ENCODE measurements at regions not wholly inside any gene's neighbourhood (a gene's known extent, or its start where the extent isn't known, plus 50 kb on each side); places are given as distances from the start of the nearest gene placed in this dataset.

- Histone ChIP-seq H4K20me1 (ENCODE audit: low read depth, low read length) (no peaks in the 10 kb centered on the region), H3K36me3 (ENCODE audit: low read length) (no peaks in the 10 kb centered on the region), H3K27me3 (ENCODE audit: low read length) (no peaks in the 10 kb centered on the region), H3F3A (ENCODE audit: insufficient read depth) (no peaks in the 10 kb centered on the region), H3K27ac (ENCODE audit: low read depth, low read length) (no peak overlapping the region), H3K9me3 (ENCODE audit: insufficient read depth, low read length) (no peaks in the 10 kb centered on the region), H3K4me3 (ENCODE audit: insufficient read depth, low read length, poor library complexity, severe bottlenecking) (no peak overlapping the region), H3K9ac (ENCODE audit: low read length) (no peak overlapping the region), H2AFZ (ENCODE audit: low read depth, low read length, severe bottlenecking) (no peak overlapping the region), H3K4me2 (ENCODE audit: low read depth, low read length, poor library complexity, severe bottlenecking) (no peak overlapping the region), H3K9me2 (replicated peaks; ENCODE audit: insufficient read depth, low read length) (no peaks in the 10 kb centered on the region), H3K79me2 (ENCODE audit: insufficient read depth, low read length) (no peaks in the 10 kb centered on the region)
- no peak for TF ChIP-seq CTCF (IDR thresholded peaks at IDR 0.05; ENCODE audit: insufficient read depth, low read length, poor library complexity, severe bottlenecking)
- TF ChIP-seq EZH2phosphoT487 (conservative IDR thresholded peaks at IDR 0.05; ENCODE audit: low read length) = no peak
These were observed 63.3 kb upstream of the NANOS1 start for GRCh38 chr10:118966076-118966849.

GRCh38 chr10:118966850-118967125, 62.7 kb upstream of the NANOS1 start:
- Histone ChIP-seq H3K4me3 (ENCODE audit: insufficient read depth, low read length, poor library complexity, severe bottlenecking) (no peak overlapping the region), H3K9me3 (ENCODE audit: insufficient read depth, low read length) (no peaks in the 10 kb centered on the region), H2AFZ (ENCODE audit: low read depth, low read length, severe bottlenecking) (no peak overlapping the region), H4K20me1 (ENCODE audit: low read depth, low read length) (no peaks in the 10 kb centered on the region), H3K27me3 (ENCODE audit: low read length) (no peaks in the 10 kb centered on the region), H3K4me2 (ENCODE audit: low read depth, low read length, poor library complexity, severe bottlenecking) (no peak overlapping the region), H3K9ac (ENCODE audit: low read length) (no peak overlapping the region), H3K79me2 (ENCODE audit: insufficient read depth, low read length) (no peaks in the 10 kb centered on the region), H3K36me3 (ENCODE audit: low read length) (no peaks in the 10 kb centered on the region), H3K27ac (ENCODE audit: low read depth, low read length) (no peak overlapping the region), H3F3A (ENCODE audit: insufficient read depth) (no peaks in the 10 kb centered on the region), H3K9me2 (replicated peaks; ENCODE audit: insufficient read depth, low read length) (no peaks in the 10 kb centered on the region)
- TF ChIP-seq EZH2phosphoT487 (conservative IDR thresholded peaks at IDR 0.05; ENCODE audit: low read length) = no peak
- no peak for TF ChIP-seq CTCF (IDR thresholded peaks at IDR 0.05; ENCODE audit: insufficient read depth, low read length, poor library complexity, severe bottlenecking)

GRCh38 chr10:118967160-118967559, 62.4 kb upstream of the NANOS1 start:
- H3K36me3 ChIP-seq (ENCODE audit: low read length) = no peaks in the 10 kb centered on the region

More at GRCh38 chr10:118967160-118967559, 62.4 kb upstream of the NANOS1 start:
- Histone ChIP-seq H3K27me3 (ENCODE audit: low read length) (no peaks in the 10 kb centered on the region), H2AFZ (ENCODE audit: low read depth, low read length, severe bottlenecking) (no peak overlapping the region), H3K79me2 (ENCODE audit: insufficient read depth, low read length) (no peaks in the 10 kb centered on the region), H3K9me3 (ENCODE audit: insufficient read depth, low read length) (no peaks in the 10 kb centered on the region), H3K4me2 (ENCODE audit: low read depth, low read length, poor library complexity, severe bottlenecking) (no peak overlapping the region), H4K20me1 (ENCODE audit: low read depth, low read length) (no peaks in the 10 kb centered on the region), H3F3A (ENCODE audit: insufficient read depth) (no peaks in the 10 kb centered on the region), H3K27ac (ENCODE audit: low read depth, low read length) (no peak overlapping the region), H3K9ac (ENCODE audit: low read length) (no peak overlapping the region), H3K4me3 (ENCODE audit: insufficient read depth, low read length, poor library complexity, severe bottlenecking) (no peak overlapping the region), H3K9me2 (replicated peaks; ENCODE audit: insufficient read depth, low read length) (no peaks in the 10 kb centered on the region)
- no peak for TF ChIP-seq CTCF (IDR thresholded peaks at IDR 0.05; ENCODE audit: insufficient read depth, low read length, poor library complexity, severe bottlenecking)
- TF ChIP-seq EZH2phosphoT487 (conservative IDR thresholded peaks at IDR 0.05; ENCODE audit: low read length) = no peak

Data from SU-DHL-6 (cell line).